IMR-90 (cell line): ENCODE measurements at regions not wholly inside any gene's neighbourhood (a gene's known extent, or its start where the extent isn't known, plus 50 kb on each side); places are given as distances from the start of the nearest gene placed in this dataset.

ENCODE experiments used
- ATAC-seq: fragments of 200-7000 bp; cut with Tn5 transposase; 2 replicates; pipeline ENCODE4 v1.9.1; 2020; ENCODE audit warnings: low read depth, mild to moderate bottlenecking, moderate library complexity
- BruUV-seq: library from RNA; stranded (reverse); fragments of 400-500 nt; replicated peaks from 2 replicates; lab custom pipeline; 2021; lab: Mats Ljungman, UMichigan
- CTCF ChIA-PET: fragments of 300-600 bp; formaldehyde crosslinking; extraction: SDS; loops from one replicate; lab custom pipeline; 2021; ENCODE audit warnings: antibody characterized with exemption; lab: Yijun Ruan, JAX
- POLR2A ChIA-PET: fragments of 300-600 bp; sonication (Branson Sonifier 250); formaldehyde crosslinking; loops from one replicate; lab custom pipeline; 2022; ENCODE audit warnings: antibody characterized with exemption; ENCODE audit not compliant: unreplicated experiment; lab: Charles Lee
- DNase-seq: peaks from one replicate; pipeline ENCODE4 v3.0.0; 2013
- H2AFZ ChIP-seq: replicated peaks from 2 replicates; pipeline ENCODE3; 2013; ENCODE audit warnings: low read length, mild to moderate bottlenecking; ENCODE audit not compliant: poor library complexity
- H2AK5ac ChIP-seq: 2 replicates; pipeline ENCODE4 v1.6.1; 2013; ENCODE audit warnings: low read depth, low read length, inconsistent platforms
- H2AK9ac ChIP-seq: replicated peaks from 2 replicates; pipeline ENCODE3; 2013; ENCODE audit warnings: mild to moderate bottlenecking, low read depth, low read length, moderate library complexity; ENCODE audit not compliant: poor library complexity
- H2BK120ac ChIP-seq: 2 replicates; pipeline ENCODE4 v1.6.1; 2013; ENCODE audit warnings: low read depth, low read length, inconsistent platforms
- H2BK15ac ChIP-seq: 3 replicates; pipeline ENCODE4 v1.6.1; 2013; ENCODE audit warnings: low read depth, low read length, inconsistent platforms
- H2BK20ac ChIP-seq: 2 replicates; pipeline ENCODE4 v1.6.1; 2013; ENCODE audit warnings: low read depth, mild to moderate bottlenecking, inconsistent platforms, low read length, moderate library complexity
- H2BK5ac ChIP-seq: 2 replicates; pipeline ENCODE4 v1.6.1; 2013; ENCODE audit warnings: mild to moderate bottlenecking, low read depth, low read length, inconsistent platforms; ENCODE audit not compliant: poor library complexity, severe bottlenecking
- H3K14ac ChIP-seq: replicated peaks from 2 replicates; pipeline ENCODE4 v1.6.1; 2013; ENCODE audit warnings: low read depth, low read length, inconsistent platforms
- H3K18ac ChIP-seq: 2 replicates; pipeline ENCODE4 v1.6.1; 2013; ENCODE audit warnings: low read depth, low read length, control low read depth
- H3K23ac ChIP-seq: 2 replicates; pipeline ENCODE4 v1.6.1; 2013; ENCODE audit warnings: low read depth, low read length, inconsistent platforms
- H3K27ac ChIP-seq: 2 replicates; pipeline ENCODE4 v1.5.1; 2013; ENCODE audit warnings: mild to moderate bottlenecking, control low read depth, low read length; ENCODE audit not compliant: insufficient read depth
- H3K27me3 ChIP-seq: 2 replicates; pipeline ENCODE4 v1.6.1; 2013; ENCODE audit warnings: low read length; ENCODE audit not compliant: control insufficient read depth, insufficient read depth
- H3K36me3 ChIP-seq: 2 replicates; pipeline ENCODE4 v1.6.1; 2013; ENCODE audit warnings: low read length, mixed read lengths; ENCODE audit not compliant: control insufficient read depth, insufficient read depth
- H3K4ac ChIP-seq: 2 replicates; pipeline ENCODE4 v1.6.1; 2013; ENCODE audit warnings: low read depth, low read length, inconsistent platforms
- H3K4me1 ChIP-seq: 2 replicates; pipeline ENCODE4 v1.6.1; 2013; ENCODE audit warnings: low read length, mixed read lengths; ENCODE audit not compliant: control insufficient read depth, insufficient read depth
- H3K4me2 ChIP-seq: 2 replicates; pipeline ENCODE4 v1.6.1; 2013; ENCODE audit warnings: low read depth, mild to moderate bottlenecking, control low read depth, low read length, moderate library complexity
- H3K4me3 ChIP-seq: 2 replicates; pipeline ENCODE4 v1.5.1; 2013; ENCODE audit warnings: low read depth, mild to moderate bottlenecking, control low read depth, low read length, moderate library complexity; ENCODE audit not compliant: insufficient read depth
- H3K56ac ChIP-seq: 2 replicates; pipeline ENCODE4 v1.6.1; 2013; ENCODE audit warnings: low read length, inconsistent platforms; ENCODE audit not compliant: insufficient read depth; ENCODE audit errors: extremely low read depth
- H3K79me1 ChIP-seq, 2 experiments: 2 replicates each; pipeline ENCODE4 v1.6.1; 2013; ENCODE audit warnings: low read length in 2 of 2, inconsistent platforms in 1 of 2, low read depth in 1 of 2
- H3K9ac ChIP-seq: 2 replicates; pipeline ENCODE4 v1.6.1; 2013; ENCODE audit warnings: low read depth, low read length, control low read depth
- H3K9me1 ChIP-seq: 2 replicates; pipeline ENCODE4 v1.6.1; 2013; ENCODE audit warnings: low read length, inconsistent platforms; ENCODE audit not compliant: insufficient read depth
- H3K9me3 ChIP-seq: 2 replicates; pipeline ENCODE4 v1.6.1; 2013; ENCODE audit warnings: low read length; ENCODE audit not compliant: control insufficient read depth, insufficient read depth
- H4K20me1 ChIP-seq: 2 replicates; pipeline ENCODE4 v1.6.1; 2013; ENCODE audit warnings: low read length, inconsistent platforms; ENCODE audit not compliant: insufficient read depth
- H4K5ac ChIP-seq: 2 replicates; pipeline ENCODE4 v1.6.1; 2013; ENCODE audit warnings: mild to moderate bottlenecking, low read depth, low read length, control low read depth
- H4K8ac ChIP-seq, 2 experiments: 2 replicates each; pipeline ENCODE4 v1.6.1; 2013; ENCODE audit warnings: low read depth in 2 of 2, low read length in 2 of 2, control low read depth in 1 of 2, inconsistent platforms in 1 of 2
- H4K91ac ChIP-seq: 2 replicates; pipeline ENCODE4 v1.6.1; 2013; ENCODE audit warnings: low read depth, low read length, inconsistent platforms; ENCODE audit not compliant: insufficient read depth
- BHLHE40 ChIP-seq: fragments of 150-350 bp; IDR thresholded peaks from 2 replicates; pipeline ENCODE4 v1.6.1; 2016; ENCODE audit warnings: mild to moderate bottlenecking, low read depth, low read length
- CEBPB ChIP-seq: IDR thresholded peaks from 2 replicates; pipeline ENCODE4 v1.6.1; 2012; ENCODE audit warnings: low read depth, low read length, improper control_type of control experiment
- CHD1 ChIP-seq: IDR thresholded peaks from 2 replicates; pipeline ENCODE4 v1.6.1; 2012; ENCODE audit warnings: low read depth, low read length, improper control_type of control experiment
- CTCF ChIP-seq: conservative IDR thresholded peaks from 2 replicates; pipeline ENCODE4 v1.5.1; 2012; ENCODE audit warnings: mild to moderate bottlenecking, low read depth, low read length, improper control_type of control experiment
- ELK1 ChIP-seq: fragments of 150-350 bp; IDR thresholded peaks from 2 replicates; pipeline ENCODE4 v1.6.1; 2016; ENCODE audit warnings: low read depth, mild to moderate bottlenecking, low read length, moderate library complexity, borderline replicate concordance
- FOS ChIP-seq: fragments of 150-350 bp; IDR thresholded peaks from 2 replicates; pipeline ENCODE4 v1.6.1; 2016; ENCODE audit warnings: low read depth, low read length
- MAFK ChIP-seq: IDR thresholded peaks from 2 replicates; pipeline ENCODE4 v1.6.1; 2012; ENCODE audit warnings: low read depth, low read length, improper control_type of control experiment
- MAZ ChIP-seq: IDR thresholded peaks from 2 replicates; pipeline ENCODE4 v1.6.1; 2012; ENCODE audit warnings: low read depth, mild to moderate bottlenecking, low read length, improper control_type of control experiment, moderate library complexity, borderline replicate concordance
- MXI1 ChIP-seq: IDR thresholded peaks from 2 replicates; pipeline ENCODE4 v1.6.1; 2012; ENCODE audit warnings: low read depth, mild to moderate bottlenecking, low read length, moderate library complexity, borderline replicate concordance
- NFE2L2 ChIP-seq: fragments of 150-350 bp; IDR thresholded peaks from 2 replicates; pipeline ENCODE4 v1.6.1; 2016; ENCODE audit warnings: low read depth, mild to moderate bottlenecking, low read length
- POLR2A ChIP-seq: IDR thresholded peaks from 2 replicates; pipeline ENCODE4 v1.6.1; 2012; ENCODE audit warnings: mild to moderate bottlenecking, low read depth, low read length
- RAD21 ChIP-seq: IDR thresholded peaks from 2 replicates; pipeline ENCODE4 v1.6.1; 2012; ENCODE audit warnings: low read length, improper control_type of control experiment
- RCOR1 ChIP-seq: IDR thresholded peaks from 2 replicates; pipeline ENCODE4 v1.6.1; 2012; ENCODE audit warnings: mild to moderate bottlenecking, low read length, improper control_type of control experiment; ENCODE audit not compliant: insufficient replicate concordance
- RFX5 ChIP-seq: IDR thresholded peaks from 2 replicates; pipeline ENCODE4 v1.8.0; 2012; ENCODE audit warnings: low read depth, mild to moderate bottlenecking, low read length, moderate library complexity
- SMC3 ChIP-seq: fragments of 150-350 bp; IDR thresholded peaks from 2 replicates; pipeline ENCODE4 v1.6.1; 2016; ENCODE audit warnings: low read depth, mild to moderate bottlenecking, antibody characterized with exemption, low read length, moderate library complexity
- WGBS, 2 experiments: methylation state at CpG; one replicate each; pipeline versions ENCODE4 v1.1.5 to v1.1.7; 2013; ENCODE audit warnings: missing lambda C conversion rate in 2 of 2; ENCODE audit not compliant: insufficient read length in 1 of 2; ENCODE audit errors: extremely low coverage in 2 of 2; 5-methylcytosine and 5-hydroxymethylcytosine counted together
- dilution Hi-C: fragments of 300-500 bp; cut with HindIII; formaldehyde crosslinking; loops from one replicate; pipeline ENCODE4 v1.14.3; 2018; ENCODE audit warnings: low sequenced_read_pairs; ENCODE audit not compliant: unreplicated experiment
- in situ Hi-C: fragments of 300-500 bp; cut with MboI; formaldehyde crosslinking; loops from 3 replicates; pipeline ENCODE4 v1.14.3; 2019; ENCODE audit warnings: low sequenced_read_pairs, inconsistent platforms, mixed read lengths
- intact Hi-C: fragments of 100-400 bp; cut with micrococcal nuclease; formaldehyde crosslinking; loops from 2 replicates; pipeline ENCODE4 v1.10.0; 2022
- TF ChIP-seq, protein P1 (sequence below): fragments of 150-350 bp; IDR thresholded peaks from 2 replicates; pipeline ENCODE4 v1.6.1; 2017; ENCODE audit warnings: mild to moderate bottlenecking, antibody characterized with exemption, low read length, low read depth

GRCh38 chr21:19557488-19557887, 1153.9 kb upstream of the TMPRSS15 start:
- Histone ChIP-seq H4K91ac (no peak overlapping the region), H3K9ac (no peak overlapping the region), H3K9me1 (no peaks in the 10 kb centered on the region), H2BK120ac (no peak overlapping the region), H4K5ac (no peak overlapping the region), H3K18ac (no peak overlapping the region), H3K4ac (no peak overlapping the region), H2AK9ac (no peak overlapping the region), H3K56ac (no peak overlapping the region), H3K4me3 (no peak overlapping the region), H4K20me1 (no peaks in the 10 kb centered on the region), H3K4me2 (no peak overlapping the region), H3K14ac (no peak overlapping the region), H3K23ac (no peak overlapping the region), H2BK20ac (no peak overlapping the region), H3K27me3 (no peaks in the 10 kb centered on the region), H2AFZ (no peak overlapping the region), H3K4me1 (no peaks in the 10 kb centered on the region), H3K79me1 (no peaks in the 10 kb centered on the region), H3K9me3 (peaks cover 4% of the 10 kb centered on the region), H2BK15ac (no peak overlapping the region), H3K36me3 (no peaks in the 10 kb centered on the region), H2AK5ac (no peak overlapping the region), H4K8ac (no peak overlapping the region), H2BK5ac (no peak overlapping the region), H3K27ac (no peak overlapping the region)
- no TSS peak for BruUV-seq
- WGBS, 2 experiments, result no CpG with 5 or more reads among the region's 4 CpGs
- ChIA-PET POLR2A (no interaction called here), CTCF (no interaction called here)
- ATAC-seq (no peak), DNase-seq (no peak)
- dilution Hi-C loops, result no loop called here
- in situ Hi-C loops, result no loop called here
- TF ChIP-seq CTCF, result no peak
- TF ChIP-seq FOS, result no peak
- TF ChIP-seq MAFK, result no peak
- no peak for TF ChIP-seq MAZ
- TF ChIP-seq RFX5, result no peak
- no peak for TF ChIP-seq CEBPB
- no peak for TF ChIP-seq POLR2A
- TF ChIP-seq ELK1, result no peak
- no peak for TF ChIP-seq SMC3
- no peak for TF ChIP-seq NFE2L2
- no peak for TF ChIP-seq CHD1
- TF ChIP-seq RAD21, result no peak
- TF ChIP-seq, protein P1, sequence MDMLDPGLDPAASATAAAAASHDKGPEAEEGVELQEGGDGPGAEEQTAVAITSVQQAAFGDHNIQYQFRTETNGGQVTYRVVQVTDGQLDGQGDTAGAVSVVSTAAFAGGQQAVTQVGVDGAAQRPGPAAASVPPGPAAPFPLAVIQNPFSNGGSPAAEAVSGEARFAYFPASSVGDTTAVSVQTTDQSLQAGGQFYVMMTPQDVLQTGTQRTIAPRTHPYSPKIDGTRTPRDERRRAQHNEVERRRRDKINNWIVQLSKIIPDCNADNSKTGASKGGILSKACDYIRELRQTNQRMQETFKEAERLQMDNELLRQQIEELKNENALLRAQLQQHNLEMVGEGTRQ, result no peak
- no peak for TF ChIP-seq MXI1
- TF ChIP-seq BHLHE40, result no peak
- no peak for TF ChIP-seq RCOR1
- intact Hi-C loops, result no loop called here
